ENCODE measurements at regions not wholly inside any gene's neighbourhood (a gene's known extent, or its start where the extent isn't known, plus 50 kb on each side); places are given as distances from the start of the nearest gene placed in this dataset.

GRCh38 chr22:49023879-49024774, 803.5 kb downstream of the BRD1 start:
- no peak for TF ChIP-seq CTCF (IDR thresholded peaks at IDR 0.05; ENCODE audit: insufficient read depth, low read depth, low read length)
- no peak for DNase-seq (ENCODE audit: low read depth)
- no peaks in the 10 kb centered on the region for H3K36me3 ChIP-seq (ENCODE audit: control insufficient read depth, insufficient read depth, low read length)
- H3K27me3 ChIP-seq (ENCODE audit: control insufficient read depth, insufficient read depth, low read length): no peaks in the 10 kb centered on the region
- ChIA-PET CTCF (no interaction called here), POLR2A (no interaction called here)
- H3K4me3 ChIP-seq (ENCODE audit: low read depth, low read length): no peak overlapping the region

- TF ChIP-seq CTCF (IDR thresholded peaks at IDR 0.05; ENCODE audit: insufficient read depth, low read depth, low read length): no peak
- ChIA-PET POLR2A (no interaction called here), CTCF (no interaction called here)
- H3K36me3 ChIP-seq (ENCODE audit: control insufficient read depth, insufficient read depth, low read length): no peaks in the 10 kb centered on the region
- H3K27me3 ChIP-seq (ENCODE audit: control insufficient read depth, insufficient read depth, low read length): no peaks in the 10 kb centered on the region
- no peak for DNase-seq (ENCODE audit: low read depth)
- no peak overlapping the region for H3K4me3 ChIP-seq (ENCODE audit: low read depth, low read length)
Measured at GRCh38 chr22:49023161-49023878, 804.4 kb downstream of the BRD1 start.

- no peaks in the 10 kb centered on the region for H3K36me3 ChIP-seq (ENCODE audit: control insufficient read depth, insufficient read depth, low read length)
- no peaks in the 10 kb centered on the region for H3K27me3 ChIP-seq (ENCODE audit: control insufficient read depth, insufficient read depth, low read length)
- POLR2A ChIA-PET: no interaction called here
- no peak for TF ChIP-seq CTCF (IDR thresholded peaks at IDR 0.05; ENCODE audit: insufficient read depth, low read depth, low read length)
- DNase-seq (ENCODE audit: low read depth): no peak
- H3K4me3 ChIP-seq (ENCODE audit: low read depth, low read length): no peak overlapping the region
- CTCF ChIA-PET: no interaction called here
Measured at GRCh38 chr22:49022816-49023160, 804.9 kb downstream of the BRD1 start.

GRCh38 chr22:49021926-49022815, 805.5 kb downstream of the BRD1 start:
- CTCF ChIA-PET: no interaction called here
- no peak for DNase-seq (ENCODE audit: low read depth)
- H3K27me3 ChIP-seq (ENCODE audit: control insufficient read depth, insufficient read depth, low read length): no peaks in the 10 kb centered on the region
- no peak for TF ChIP-seq CTCF (IDR thresholded peaks at IDR 0.05; ENCODE audit: insufficient read depth, low read depth, low read length)
- no peak overlapping the region for H3K4me3 ChIP-seq (ENCODE audit: low read depth, low read length)
- no peaks in the 10 kb centered on the region for H3K36me3 ChIP-seq (ENCODE audit: control insufficient read depth, insufficient read depth, low read length)
- POLR2A ChIA-PET: no interaction called here

Measured in BJ (cell line).